H9 (cell line): ENCODE measurements at regions not wholly inside any gene's neighbourhood (a gene's known extent, or its start where the extent isn't known, plus 50 kb on each side); places are given as distances from the start of the nearest gene placed in this dataset.

Experiments used
- DNase-seq: peaks from one replicate; pipeline ENCODE4 v3.0.0-alpha.2; 2017
- H2AFZ ChIP-seq: one replicate; pipeline ENCODE4 v1.6.1; 2013; ENCODE audit warnings: mild to moderate bottlenecking, low read length, control low read depth, moderate library complexity
- H2AK5ac ChIP-seq: 2 replicates; pipeline ENCODE4 v1.6.1; 2013; ENCODE audit warnings: low read length, control low read depth, mixed read lengths; ENCODE audit not compliant: insufficient read length
- H2BK120ac ChIP-seq: one replicate; pipeline ENCODE4 v1.6.1; 2013; ENCODE audit warnings: low read depth, mild to moderate bottlenecking, low read length, control low read depth, inconsistent platforms; ENCODE audit not compliant: poor library complexity, severe bottlenecking
- H2BK12ac ChIP-seq: 2 replicates; pipeline ENCODE4 v1.6.1; 2013; ENCODE audit warnings: low read length, control low read depth, mixed read lengths, low read depth; ENCODE audit not compliant: insufficient read length
- H2BK15ac ChIP-seq: 2 replicates; pipeline ENCODE4 v1.6.1; 2013; ENCODE audit warnings: low read depth, low read length, control low read depth
- H2BK20ac ChIP-seq: one replicate; pipeline ENCODE4 v1.6.1; 2013; ENCODE audit warnings: low read depth, mild to moderate bottlenecking, low read length, control low read depth, inconsistent platforms; ENCODE audit not compliant: poor library complexity, severe bottlenecking
- H2BK5ac ChIP-seq: 2 replicates; pipeline ENCODE4 v1.6.1; 2013; ENCODE audit warnings: low read length, control low read depth, mixed read lengths; ENCODE audit not compliant: insufficient read length
- H3K14ac ChIP-seq: 2 replicates; pipeline ENCODE4 v1.6.1; 2013; ENCODE audit warnings: low read length, control low read depth; ENCODE audit not compliant: insufficient read depth
- H3K18ac ChIP-seq: 2 replicates; pipeline ENCODE4 v1.6.1; 2013; ENCODE audit warnings: low read depth, mild to moderate bottlenecking, mixed read lengths, low read length, control low read depth; ENCODE audit not compliant: insufficient read length
- H3K23ac ChIP-seq: 2 replicates; pipeline ENCODE4 v1.6.1; 2013; ENCODE audit warnings: low read length, control low read depth, mixed read lengths, low read depth; ENCODE audit not compliant: insufficient read length
- H3K23me2 ChIP-seq: 2 replicates; pipeline ENCODE4 v1.6.1; 2013; ENCODE audit warnings: low read depth, mild to moderate bottlenecking, mixed read lengths, low read length, control low read depth; ENCODE audit not compliant: insufficient read length, poor library complexity, severe bottlenecking
- H3K27ac ChIP-seq: 2 replicates; pipeline ENCODE4 v1.5.1; 2013; ENCODE audit warnings: low read length, control low read depth, mixed read lengths, low read depth; ENCODE audit not compliant: insufficient read length
- H3K27me3 ChIP-seq: 2 replicates; pipeline ENCODE4 v1.6.1; 2013; ENCODE audit warnings: low read length, control low read depth, inconsistent platforms; ENCODE audit not compliant: insufficient read depth
- H3K4ac ChIP-seq: 2 replicates; pipeline ENCODE4 v1.6.1; 2013; ENCODE audit warnings: low read depth, mild to moderate bottlenecking, control low read depth, inconsistent platforms, low read length, moderate library complexity
- H3K4me1 ChIP-seq: 2 replicates; pipeline ENCODE4 v1.6.1; 2013; ENCODE audit warnings: low read length, control low read depth, inconsistent platforms; ENCODE audit not compliant: insufficient read depth
- H3K4me2 ChIP-seq: 2 replicates; pipeline ENCODE4 v1.6.1; 2013; ENCODE audit warnings: low read length, control low read depth, mixed read lengths; ENCODE audit not compliant: insufficient read length, insufficient read depth
- H3K56ac ChIP-seq: 2 replicates; pipeline ENCODE4 v1.6.1; 2013; ENCODE audit warnings: low read depth, mild to moderate bottlenecking, mixed read lengths, low read length, control low read depth; ENCODE audit not compliant: insufficient read length
- H3K79me1 ChIP-seq: 2 replicates; pipeline ENCODE4 v1.6.1; 2013; ENCODE audit warnings: low read depth, mild to moderate bottlenecking, moderate library complexity, low read length, control low read depth, inconsistent platforms; ENCODE audit not compliant: insufficient read depth, poor library complexity, severe bottlenecking
- H3K79me2 ChIP-seq: 2 replicates; pipeline ENCODE4 v1.6.1; 2013; ENCODE audit warnings: low read length, control low read depth, inconsistent platforms; ENCODE audit not compliant: insufficient read depth
- H3K9ac ChIP-seq: 2 replicates; pipeline ENCODE4 v1.6.1; 2013; ENCODE audit warnings: low read length, control low read depth, mixed read lengths; ENCODE audit not compliant: insufficient read length; ENCODE audit errors: extremely low read depth
- H3K9me3 ChIP-seq: one replicate; pipeline ENCODE4 v1.6.1; 2013; ENCODE audit warnings: low read depth, low read length, inconsistent platforms; ENCODE audit not compliant: control insufficient read depth
- H3T11ph ChIP-seq: one replicate; pipeline ENCODE4 v1.6.1; 2013; ENCODE audit warnings: mild to moderate bottlenecking, low read length, control low read depth, inconsistent platforms
- H4K20me1 ChIP-seq: one replicate; pipeline ENCODE4 v1.6.1; 2013; ENCODE audit not compliant: control insufficient read depth, insufficient read length, insufficient read depth
- H4K5ac ChIP-seq: 2 replicates; pipeline ENCODE4 v1.6.1; 2013; ENCODE audit warnings: low read depth, mild to moderate bottlenecking, mixed read lengths, low read length, control low read depth; ENCODE audit not compliant: insufficient read length
- H4K8ac ChIP-seq: replicated peaks from 2 replicates; pipeline ENCODE4 v1.6.1; 2013; ENCODE audit warnings: low read length, control low read depth, mixed read lengths, low read depth; ENCODE audit not compliant: insufficient read length
- H4K91ac ChIP-seq: 2 replicates; pipeline ENCODE4 v1.6.1; 2013; ENCODE audit warnings: low read depth, mild to moderate bottlenecking, moderate library complexity, mixed read lengths, low read length, control low read depth; ENCODE audit not compliant: insufficient read length
- H3K27ac Mint-ChIP-seq, 3 experiments: 2 replicates in 2 of 3; 3 replicates in 1 of 3; pipeline ENCODE4 v1.8.0; 2020 to 2021; ENCODE audit warnings: mixed read lengths in 3 of 3, mild to moderate bottlenecking in 1 of 3, moderate library complexity in 1 of 3
- H3K27me3 Mint-ChIP-seq: 2 replicates; pipeline ENCODE4 v1.8.0; 2021; ENCODE audit warnings: low read depth, mild to moderate bottlenecking, moderate library complexity, mixed read lengths
- H3K36me3 Mint-ChIP-seq, 3 experiments: 2 replicates in 2 of 3; 3 replicates in 1 of 3; pipeline ENCODE4 v1.8.0; 2020 to 2021; ENCODE audit warnings: low read depth in 3 of 3, mixed read lengths in 3 of 3; ENCODE audit not compliant: insufficient read depth in 1 of 3
- H3K4me1 Mint-ChIP-seq, 2 experiments: 2 replicates each; pipeline ENCODE4 v1.8.0; 2020; ENCODE audit warnings: mixed read lengths in 2 of 2
- H3K4me3 Mint-ChIP-seq, 2 experiments: 2 replicates in 1 of 2; 3 replicates in 1 of 2; pipeline ENCODE4 v1.8.0; 2020 to 2021; ENCODE audit warnings: mild to moderate bottlenecking in 2 of 2, mixed read lengths in 2 of 2, moderate library complexity in 1 of 2
- H3K9me3 Mint-ChIP-seq, 2 experiments: 2 replicates in 1 of 2; 3 replicates in 1 of 2; pipeline ENCODE4 v1.8.0; 2020; ENCODE audit warnings: mild to moderate bottlenecking in 2 of 2, mixed read lengths in 2 of 2, moderate library complexity in 1 of 2
- WGBS: extraction: QIAGEN DNeasy Blood & Tissue Kit; methylation state at CpG from one replicate; pipeline ENCODE4 v1.1.7; 2013; ENCODE audit warnings: missing lambda C conversion rate, low lambda C conversion rate, mixed read lengths; ENCODE audit not compliant: insufficient read length; ENCODE audit errors: extremely low coverage; 5-methylcytosine and 5-hydroxymethylcytosine counted together
- TF ChIP-seq, protein P1 (sequence below): fragments of 200-600 bp; sonication (generic); conservative IDR thresholded peaks from 3 replicates; pipeline ENCODE4 v1.8.0; 2021; ENCODE audit warnings: antibody characterized with exemption, mild to moderate bottlenecking

DNA sequence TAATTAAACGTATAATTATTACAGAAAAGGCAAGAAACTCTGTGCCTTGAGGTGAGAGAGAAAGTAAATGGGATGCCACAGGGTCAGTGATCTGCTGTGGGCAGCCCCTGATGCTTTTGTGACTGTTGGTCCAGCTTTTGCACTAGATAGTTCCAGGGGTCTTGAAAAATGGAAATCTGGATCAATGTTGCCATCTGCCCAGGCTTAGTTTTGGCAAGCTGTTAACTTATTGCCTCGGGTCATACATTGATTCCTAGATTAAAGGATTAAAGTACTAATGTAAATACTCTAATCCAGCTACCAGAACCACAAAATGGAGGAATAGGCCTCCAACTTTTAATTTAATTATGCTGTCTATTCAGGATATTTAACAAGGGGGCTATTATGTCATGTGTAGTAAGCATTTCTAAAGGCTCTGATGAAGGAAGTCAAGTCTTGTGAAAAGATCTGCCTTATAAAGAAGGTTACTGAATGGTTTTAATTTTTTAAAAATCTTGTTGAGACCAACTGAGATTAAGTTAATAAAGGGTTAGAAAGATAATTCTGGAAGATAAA is 376.0 kb upstream of the HS3ST5 start:
- H2AFZ ChIP-seq: no peak overlapping the region

More for the DNA sequence above, 376.0 kb upstream of the HS3ST5 start:
- Histone ChIP-seq H4K91ac (no peak overlapping the region), H3K4ac (no peak overlapping the region), H3K23me2 (no peaks in the 10 kb centered on the region), H2BK120ac (no peak overlapping the region), H3K79me2 (no peaks in the 10 kb centered on the region), H4K5ac (no peak overlapping the region), H3K18ac (no peak overlapping the region), H3K56ac (no peak overlapping the region), H2BK12ac (no peak overlapping the region), H3K9ac (no peak overlapping the region), H4K20me1 (no peaks in the 10 kb centered on the region), H3K9me3 (no peaks in the 10 kb centered on the region), H3T11ph (no peak overlapping the region), H3K14ac (no peak overlapping the region), H3K23ac (no peak overlapping the region), H3K79me1 (no peaks in the 10 kb centered on the region), H3K27ac (no peak overlapping the region), H2BK15ac (no peak overlapping the region), H2BK20ac (no peak overlapping the region), H3K4me1 (no peaks in the 10 kb centered on the region), H2AK5ac (no peak overlapping the region), H4K8ac (no peak overlapping the region), H3K4me2 (no peak overlapping the region), H2BK5ac (no peak overlapping the region), H3K27me3 (no peaks in the 10 kb centered on the region)
- H3K9me3 Mint-ChIP-seq: no peaks in the 10 kb centered on the region
- no peak overlapping the region for H3K27ac Mint-ChIP-seq
- TF ChIP-seq, protein P1, sequence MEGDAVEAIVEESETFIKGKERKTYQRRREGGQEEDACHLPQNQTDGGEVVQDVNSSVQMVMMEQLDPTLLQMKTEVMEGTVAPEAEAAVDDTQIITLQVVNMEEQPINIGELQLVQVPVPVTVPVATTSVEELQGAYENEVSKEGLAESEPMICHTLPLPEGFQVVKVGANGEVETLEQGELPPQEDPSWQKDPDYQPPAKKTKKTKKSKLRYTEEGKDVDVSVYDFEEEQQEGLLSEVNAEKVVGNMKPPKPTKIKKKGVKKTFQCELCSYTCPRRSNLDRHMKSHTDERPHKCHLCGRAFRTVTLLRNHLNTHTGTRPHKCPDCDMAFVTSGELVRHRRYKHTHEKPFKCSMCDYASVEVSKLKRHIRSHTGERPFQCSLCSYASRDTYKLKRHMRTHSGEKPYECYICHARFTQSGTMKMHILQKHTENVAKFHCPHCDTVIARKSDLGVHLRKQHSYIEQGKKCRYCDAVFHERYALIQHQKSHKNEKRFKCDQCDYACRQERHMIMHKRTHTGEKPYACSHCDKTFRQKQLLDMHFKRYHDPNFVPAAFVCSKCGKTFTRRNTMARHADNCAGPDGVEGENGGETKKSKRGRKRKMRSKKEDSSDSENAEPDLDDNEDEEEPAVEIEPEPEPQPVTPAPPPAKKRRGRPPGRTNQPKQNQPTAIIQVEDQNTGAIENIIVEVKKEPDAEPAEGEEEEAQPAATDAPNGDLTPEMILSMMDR: no peak
- peaks cover 0 to 7% of the 10 kb centered on the region in 2 experiments; a peak in 2 of 4 replicates for H3K4me1 Mint-ChIP-seq
- no CpG with 5 or more reads among the region's 2 CpGs for WGBS
- no peak overlapping the region for H3K4me3 Mint-ChIP-seq
- no peaks in the 10 kb centered on the region for H3K36me3 Mint-ChIP-seq
- H3K27me3 Mint-ChIP-seq: no peaks in the 10 kb centered on the region
- no peak for DNase-seq
